GM10266 (cell line): ENCODE measurements at regions not wholly inside any gene's neighbourhood (a gene's known extent, or its start where the extent isn't known, plus 50 kb on each side); places are given as distances from the start of the nearest gene placed in this dataset.

Experiments
- DNase-seq: peaks from one replicate; pipeline ENCODE4 v3.0.0; 2012; ENCODE audit errors: extremely low spot score
- CTCF ChIP-seq: IDR thresholded peaks from 2 replicates; pipeline ENCODE4 v1.5.1; 2012; ENCODE audit warnings: mild to moderate bottlenecking, low read depth; ENCODE audit not compliant: control insufficient read depth, insufficient read depth; ENCODE audit errors: missing control alignments

- no peak for DNase-seq
- no peak for TF ChIP-seq CTCF
These were observed 146.0 kb upstream of the RTL1 start for GRCh38 chr14:101049511-101049910.

GRCh38 chr14:101049942-101050341, 146.4 kb upstream of the RTL1 start:
- no peak for TF ChIP-seq CTCF
- no peak for DNase-seq

- TF ChIP-seq CTCF: no peak
- no peak for DNase-seq
These were observed 147.5 kb upstream of the RTL1 start for GRCh38 chr14:101050901-101051490.

GRCh38 chr14:101054671-101055070, 151.1 kb upstream of the RTL1 start:
- no peak for DNase-seq
- TF ChIP-seq CTCF: no peak

GRCh38 chr14:101055106-101055662, 151.7 kb upstream of the RTL1 start:
- DNase-seq: no peak

GRCh38 chr14:101055776-101056374, 152.4 kb upstream of the RTL1 start:
- no peak for TF ChIP-seq CTCF
- no peak for DNase-seq

More at GRCh38 chr14:101055106-101055662, 151.7 kb upstream of the RTL1 start:
- no peak for TF ChIP-seq CTCF

GRCh38 chr14:101056446-101056845, 152.9 kb upstream of the RTL1 start:
- no peak for DNase-seq

More at GRCh38 chr14:101056446-101056845, 152.9 kb upstream of the RTL1 start:
- TF ChIP-seq CTCF: no peak
